ENCODE measurements at regions not wholly inside any gene's neighbourhood (a gene's known extent, or its start where the extent isn't known, plus 50 kb on each side); places are given as distances from the start of the nearest gene placed in this dataset.

- TF ChIP-seq CTCF (IDR thresholded peaks at IDR 0.05) = no peak
- intact Hi-C loops (cut with DNase I) = no loop called here
- no peaks in the 10 kb centered on the region for H3K27me3 ChIP-seq (ENCODE audit: insufficient read depth in 3 of 3, low read length in 2 of 3)
- DNase-seq (no peak), ATAC-seq (no peak)
- H3K4me1 ChIP-seq = no peaks in the 10 kb centered on the region
- no peaks in the 10 kb centered on the region for H3K9me3 ChIP-seq
- H3K36me3 ChIP-seq (ENCODE audit: insufficient read depth in 1 of 2, low read depth in 1 of 2) = no peaks in the 10 kb centered on the region
- H3K4me3 ChIP-seq = no peak overlapping the region
- H3K27ac ChIP-seq = no peak overlapping the region
- WGBS, 3 donors = 88 to 92% (median 89%) methylated on average over 4 of the region's 4 CpGs
These were observed 188.3 kb upstream of the MON1B start for GRCh38 chr16:77002644-77003043.

- Histone ChIP-seq H3K9me3 (no peaks in the 10 kb centered on the region), H3K4me3 (no peak overlapping the region), H3K36me3 (ENCODE audit: insufficient read depth in 1 of 2, low read depth in 1 of 2) (no peaks in the 10 kb centered on the region), H3K27ac (no peak overlapping the region), H3K4me1 (no peaks in the 10 kb centered on the region), H3K27me3 (ENCODE audit: insufficient read depth in 3 of 3, low read length in 2 of 3) (no peaks in the 10 kb centered on the region)
- ATAC-seq (no peak), DNase-seq (no peak)
- WGBS, 3 donors = 50 to 60% (median 53%) methylated on average over 6 of the region's 6 CpGs
- intact Hi-C loops (cut with DNase I) = no loop called here
- no peak for TF ChIP-seq CTCF (IDR thresholded peaks at IDR 0.05)
These were observed 181.5 kb upstream of the MON1B start for GRCh38 chr16:77009453-77009852.

GRCh38 chr16:77014441-77014840 is 176.5 kb upstream of the MON1B start:
- H3K4me1 ChIP-seq = no peaks in the 10 kb centered on the region
- H3K27ac ChIP-seq = no peak overlapping the region
- no peaks in the 10 kb centered on the region for H3K36me3 ChIP-seq (ENCODE audit: insufficient read depth in 1 of 2, low read depth in 1 of 2)
- H3K27me3 ChIP-seq (ENCODE audit: insufficient read depth in 3 of 3, low read length in 2 of 3) = no peaks in the 10 kb centered on the region
- ATAC-seq (no peak), DNase-seq (no peak)
- H3K9me3 ChIP-seq = no peaks in the 10 kb centered on the region
- WGBS, 3 donors = 68 to 79% (median 71%) methylated on average over 2 of the region's 2 CpGs
- TF ChIP-seq CTCF (IDR thresholded peaks at IDR 0.05) = no peak
- intact Hi-C loops (cut with DNase I) = no loop called here
- H3K4me3 ChIP-seq = no peak overlapping the region

GRCh38 chr16:77030600-77030999 is 160.4 kb upstream of the MON1B start:
- Histone ChIP-seq H3K9me3 (peaks cover 6% of the 10 kb centered on the region), H3K27ac (no peak overlapping the region), H3K27me3 (ENCODE audit: insufficient read depth in 3 of 3, low read length in 2 of 3) (peaks cover 0 to 4% (median 0%) of the 10 kb centered on the region in 3 donors), H3K4me1 (no peaks in the 10 kb centered on the region), H3K4me3 (no peak overlapping the region), H3K36me3 (ENCODE audit: insufficient read depth in 1 of 2, low read depth in 1 of 2) (no peaks in the 10 kb centered on the region)
- ATAC-seq = no peak
- intact Hi-C loops (cut with DNase I) = no loop called here
- no peak for DNase-seq
- WGBS, 3 donors = 52 to 66% (median 59%) methylated on average over 1 of the region's 1 CpG
- no peak for TF ChIP-seq CTCF (IDR thresholded peaks at IDR 0.05)

GRCh38 chr16:77033516-77033915 is 157.5 kb upstream of the MON1B start:
- Histone ChIP-seq H3K27me3 (ENCODE audit: insufficient read depth in 3 of 3, low read length in 2 of 3) (peaks cover 0 to 3% (median 0%) of the 10 kb centered on the region in 3 donors), H3K36me3 (ENCODE audit: insufficient read depth in 1 of 2, low read depth in 1 of 2) (no peaks in the 10 kb centered on the region), H3K4me3 (no peak overlapping the region), H3K27ac (no peak overlapping the region), H3K9me3 (peaks cover 6% of the 10 kb centered on the region), H3K4me1 (no peaks in the 10 kb centered on the region)
- ATAC-seq (no peak), DNase-seq (no peak)
- 58 to 63% (median 63%) methylated on average over 2 of the region's 2 CpGs for WGBS, 3 donors
- intact Hi-C loops (cut with DNase I) = no loop called here
- TF ChIP-seq CTCF (IDR thresholded peaks at IDR 0.05) = no peak
